Mesenchymal stem cell (in vitro differentiated cells and primary cell): ENCODE measurements at regions not wholly inside any gene's neighbourhood (a gene's known extent, or its start where the extent isn't known, plus 50 kb on each side); places are given as distances from the start of the nearest gene placed in this dataset.
A peak's percentile ranks its signal among the peaks of the same experiment; 100 is the strongest.

Source experiments
- DNase-seq: peaks from one replicate; pipeline ENCODE4 v3.0.0-alpha.2; 2013
- H2AFZ ChIP-seq: one replicate; pipeline ENCODE4 v1.6.1; 2013; ENCODE audit warnings: low read depth, mild to moderate bottlenecking, control low read depth, inconsistent platforms, low read length, moderate library complexity
- H2AK5ac ChIP-seq: 2 replicates; pipeline ENCODE4 v1.6.1; 2013; ENCODE audit warnings: low read length, moderate library complexity, mild to moderate bottlenecking, inconsistent platforms; ENCODE audit not compliant: severe bottlenecking
- H2BK120ac ChIP-seq: one replicate; pipeline ENCODE4 v1.6.1; 2013; ENCODE audit warnings: low read depth, mild to moderate bottlenecking, inconsistent platforms, low read length, moderate library complexity
- H2BK12ac ChIP-seq, 2 experiments: one replicate each; pipeline ENCODE4 v1.6.1; 2013; ENCODE audit warnings: inconsistent platforms in 2 of 2, low read length in 2 of 2, mild to moderate bottlenecking in 2 of 2, moderate library complexity in 2 of 2, control low read depth in 1 of 2
- H2BK15ac ChIP-seq: one replicate; pipeline ENCODE4 v1.6.1; 2013; ENCODE audit warnings: mild to moderate bottlenecking, low read depth, inconsistent platforms; ENCODE audit not compliant: poor library complexity, severe bottlenecking
- H2BK5ac ChIP-seq: 2 replicates; pipeline ENCODE4 v1.6.1; 2013; ENCODE audit warnings: low read depth, mild to moderate bottlenecking, low read length, control low read depth, inconsistent platforms; ENCODE audit not compliant: poor library complexity, severe bottlenecking
- H3K14ac ChIP-seq, 2 experiments: one replicate each; pipeline ENCODE4 v1.6.1; 2013; ENCODE audit warnings: inconsistent platforms in 2 of 2, low read length in 2 of 2, control low read depth in 1 of 2, mild to moderate bottlenecking in 1 of 2, moderate library complexity in 1 of 2
- H3K18ac ChIP-seq, 2 experiments: one replicate each; pipeline ENCODE4 v1.6.1; 2013; ENCODE audit warnings: inconsistent platforms in 2 of 2, low read length in 2 of 2, control low read depth in 1 of 2, low read depth in 1 of 2, mild to moderate bottlenecking in 1 of 2
- H3K23ac ChIP-seq, 2 experiments: one replicate each; pipeline ENCODE4 v1.6.1; 2013; ENCODE audit warnings: inconsistent platforms in 2 of 2, low read length in 2 of 2, mild to moderate bottlenecking in 2 of 2, moderate library complexity in 2 of 2, control low read depth in 1 of 2
- H3K27ac ChIP-seq: 2 replicates; pipeline ENCODE4 v1.5.1; 2013; ENCODE audit warnings: mild to moderate bottlenecking, moderate library complexity, low read length, control low read depth, inconsistent platforms; ENCODE audit not compliant: poor library complexity, severe bottlenecking
- H3K27me3 ChIP-seq, 2 experiments: 2 replicates each; pipeline versions ENCODE4 v1.6.1 to v1.7.0; 2013; ENCODE audit warnings: low read length in 2 of 2, mild to moderate bottlenecking in 2 of 2, moderate library complexity in 2 of 2, control low read depth in 1 of 2, inconsistent platforms in 1 of 2; ENCODE audit not compliant: control insufficient read depth in 1 of 2, insufficient read depth in 1 of 2
- H3K36me3 ChIP-seq, 2 experiments: 2 replicates each; pipeline versions ENCODE4 v1.6.1 to v1.7.0; 2013; ENCODE audit warnings: low read length in 2 of 2, control low read depth in 1 of 2, inconsistent platforms in 1 of 2, low read depth in 1 of 2, mild to moderate bottlenecking in 1 of 2; ENCODE audit not compliant: insufficient read depth in 2 of 2, control insufficient read depth in 1 of 2
- H3K4ac ChIP-seq, 2 experiments: one replicate each; pipeline ENCODE4 v1.6.1; 2013; ENCODE audit warnings: inconsistent platforms in 2 of 2, low read length in 2 of 2, mild to moderate bottlenecking in 2 of 2, moderate library complexity in 2 of 2, control low read depth in 1 of 2, low read depth in 1 of 2
- H3K4me1 ChIP-seq: 2 replicates; pipeline ENCODE4 v1.6.1; 2013; ENCODE audit warnings: low read depth, low read length, control low read depth; ENCODE audit not compliant: control insufficient read depth, insufficient read depth
- H3K4me2 ChIP-seq: 2 replicates; pipeline ENCODE4 v1.6.1; 2013; ENCODE audit warnings: low read length, mild to moderate bottlenecking, inconsistent platforms; ENCODE audit not compliant: poor library complexity, severe bottlenecking
- H3K4me3 ChIP-seq, 2 experiments: 2 replicates each; pipeline versions ENCODE4 v1.5.1 to v1.7.0; 2013; ENCODE audit warnings: low read length in 2 of 2, mild to moderate bottlenecking in 2 of 2, control low read depth in 1 of 2, low read depth in 1 of 2; ENCODE audit not compliant: insufficient read depth in 1 of 2
- H3K79me1 ChIP-seq: replicated peaks from 2 replicates; pipeline ENCODE4 v1.6.1; 2013; ENCODE audit warnings: mild to moderate bottlenecking, control low read depth, low read length, inconsistent platforms; ENCODE audit not compliant: poor library complexity, severe bottlenecking
- H3K9ac ChIP-seq: 2 replicates; pipeline ENCODE4 v1.7.0; 2013; ENCODE audit warnings: mild to moderate bottlenecking, low read length, moderate library complexity
- H3K9me3 ChIP-seq: 2 replicates; pipeline ENCODE4 v1.7.0; 2013; ENCODE audit warnings: mild to moderate bottlenecking, low read length; ENCODE audit not compliant: control insufficient read depth
- H4K8ac ChIP-seq: one replicate; pipeline ENCODE4 v1.6.1; 2013; ENCODE audit warnings: inconsistent platforms, mild to moderate bottlenecking, low read length, moderate library complexity
- H4K91ac ChIP-seq: one replicate; pipeline ENCODE4 v1.6.1; 2013; ENCODE audit warnings: mild to moderate bottlenecking, low read length, inconsistent platforms
- WGBS: methylation state at CpG from one replicate; pipeline ENCODE4 v1.1.7; 2013; ENCODE audit warnings: mixed read lengths; 5-methylcytosine and 5-hydroxymethylcytosine counted together

DNA sequence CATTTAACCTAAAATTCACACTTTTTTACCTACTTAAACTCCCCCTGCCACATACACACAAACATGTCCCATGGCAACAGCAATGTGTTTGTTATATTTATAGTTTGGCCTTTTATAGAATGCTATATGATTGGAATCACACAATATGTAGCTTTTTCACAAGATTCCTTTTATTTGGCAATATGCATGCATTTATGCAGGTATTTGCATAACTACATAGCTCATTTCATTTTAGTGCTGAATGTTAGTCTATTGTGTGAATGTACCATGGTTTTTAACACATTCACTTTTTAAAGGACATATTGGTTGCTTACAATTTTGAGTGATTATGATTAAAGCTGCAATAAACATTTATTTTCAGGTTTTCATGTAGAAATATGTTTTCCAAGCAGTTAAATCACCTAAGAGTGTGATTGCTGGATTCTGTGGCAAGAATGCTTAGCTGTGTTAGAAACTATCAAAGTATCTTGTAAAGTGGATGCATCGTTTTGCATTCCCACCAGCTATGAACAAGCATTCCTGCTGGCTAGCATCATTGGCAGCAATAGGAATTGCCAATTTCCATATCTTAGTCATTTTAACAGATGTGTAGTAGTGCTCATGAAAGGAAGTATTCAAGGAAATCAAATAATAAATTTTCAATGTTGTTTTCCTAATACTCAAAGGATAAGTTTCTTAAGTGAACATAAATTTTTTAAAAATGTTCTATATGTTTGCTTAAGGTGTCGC is 557.0 kb downstream of the SLITRK1 start:
- no peak overlapping the region for H2AK5ac ChIP-seq
- H3K36me3 ChIP-seq = no peaks in the 10 kb centered on the region
- 40% methylated on average over 1 of the region's 2 CpGs for WGBS
- H3K9ac ChIP-seq = no peak overlapping the region
- H3K4me2 ChIP-seq = no peak overlapping the region
- H3K27me3 ChIP-seq = no peaks in the 10 kb centered on the region
- no peak overlapping the region for H3K18ac ChIP-seq
- no peak overlapping the region for H2BK120ac ChIP-seq
- H2BK12ac ChIP-seq = no peak overlapping the region
- no peaks in the 10 kb centered on the region for H3K9me3 ChIP-seq
- H4K91ac ChIP-seq = no peak overlapping the region
- no peak overlapping the region for H2BK15ac ChIP-seq
- no peak overlapping the region for H2BK5ac ChIP-seq
- no peak overlapping the region for H2AFZ ChIP-seq
- H3K4me3 ChIP-seq = no peak overlapping the region
- DNase-seq = no peak
- H3K23ac ChIP-seq = no peak overlapping the region
- H3K14ac ChIP-seq = no peak overlapping the region
- H3K4ac ChIP-seq = no peak overlapping the region
- H3K4me1 ChIP-seq = no peaks in the 10 kb centered on the region
- no peak overlapping the region for H3K27ac ChIP-seq
- no peaks in the 10 kb centered on the region for H3K79me1 ChIP-seq
- H4K8ac ChIP-seq = no peak overlapping the region

DNA sequence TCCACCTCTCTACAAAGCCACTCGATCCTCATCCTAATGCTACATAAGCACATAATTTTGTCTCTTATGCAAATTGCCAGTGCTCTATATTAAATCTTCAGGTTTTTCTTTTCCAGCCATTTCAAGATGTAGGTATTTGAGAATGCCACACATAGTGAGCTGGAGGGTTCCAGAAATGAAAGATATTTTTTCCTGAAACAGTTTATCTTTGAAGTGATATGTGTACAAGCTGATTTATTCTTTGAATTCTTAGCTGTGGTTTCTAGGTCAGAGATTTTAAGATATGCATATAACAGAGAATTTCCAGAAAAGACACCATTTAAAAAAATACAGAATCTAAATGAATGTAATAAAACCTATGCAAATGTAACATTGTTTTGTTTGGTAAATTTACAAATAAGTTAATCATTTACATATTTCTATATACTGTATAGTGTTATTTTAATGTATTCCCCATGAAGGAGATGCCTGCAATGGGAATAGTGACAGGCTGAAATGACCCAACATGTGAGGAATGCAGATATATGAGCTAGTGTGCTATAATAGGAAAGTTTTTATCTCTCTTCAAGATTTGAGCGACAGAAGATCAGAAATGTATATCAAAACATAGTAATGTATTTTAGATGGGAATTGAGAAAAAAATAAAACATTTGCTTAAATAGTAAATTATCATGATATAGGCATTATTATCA is 570.2 kb downstream of the SLITRK1 start:
- Histone ChIP-seq H2AK5ac (no peak overlapping the region), H3K23ac (no peak overlapping the region), H3K79me1 (no peaks in the 10 kb centered on the region), H3K4me1 (no peaks in the 10 kb centered on the region), H3K18ac (no peak overlapping the region), H3K27ac (peak overlapping the region; percentile 41), H2BK12ac (no peak overlapping the region), H3K36me3 (no peaks in the 10 kb centered on the region), H3K4me3 (no peak overlapping the region), H3K9ac (no peak overlapping the region), H4K8ac (no peak overlapping the region), H2BK5ac (no peak overlapping the region), H3K14ac (no peak overlapping the region), H4K91ac (no peak overlapping the region), H3K9me3 (no peaks in the 10 kb centered on the region), H3K27me3 (no peaks in the 10 kb centered on the region), H3K4ac (no peak overlapping the region), H2BK15ac (no peak overlapping the region), H2BK120ac (no peak overlapping the region), H3K4me2 (no peak overlapping the region), H2AFZ (no peak overlapping the region)
- WGBS = no CpG with 5 or more reads among the region's 2 CpGs
- peak; percentile 18 for DNase-seq

DNA sequence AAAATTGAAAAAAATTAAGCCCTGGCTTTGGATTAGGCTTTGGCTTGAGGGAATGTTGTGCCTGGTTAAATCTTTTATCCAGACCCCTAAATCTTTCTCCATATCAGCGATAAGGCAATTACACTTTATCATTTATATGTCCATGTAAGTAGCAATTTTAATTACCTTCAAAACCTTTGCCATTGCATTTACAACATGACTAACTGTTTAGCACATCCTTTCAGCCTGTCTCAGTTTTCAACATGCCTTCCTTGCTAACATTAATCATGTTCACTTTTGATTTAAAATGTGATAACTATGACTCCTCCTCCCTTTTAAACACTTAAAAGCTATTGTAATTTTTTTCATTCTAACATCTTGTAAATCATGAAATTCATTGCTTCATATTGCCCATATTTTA is 583.7 kb downstream of the SLITRK1 start:
- no peak overlapping the region for H3K18ac ChIP-seq
- 100% methylated on average over 1 of the region's 1 CpG for WGBS

DNA sequence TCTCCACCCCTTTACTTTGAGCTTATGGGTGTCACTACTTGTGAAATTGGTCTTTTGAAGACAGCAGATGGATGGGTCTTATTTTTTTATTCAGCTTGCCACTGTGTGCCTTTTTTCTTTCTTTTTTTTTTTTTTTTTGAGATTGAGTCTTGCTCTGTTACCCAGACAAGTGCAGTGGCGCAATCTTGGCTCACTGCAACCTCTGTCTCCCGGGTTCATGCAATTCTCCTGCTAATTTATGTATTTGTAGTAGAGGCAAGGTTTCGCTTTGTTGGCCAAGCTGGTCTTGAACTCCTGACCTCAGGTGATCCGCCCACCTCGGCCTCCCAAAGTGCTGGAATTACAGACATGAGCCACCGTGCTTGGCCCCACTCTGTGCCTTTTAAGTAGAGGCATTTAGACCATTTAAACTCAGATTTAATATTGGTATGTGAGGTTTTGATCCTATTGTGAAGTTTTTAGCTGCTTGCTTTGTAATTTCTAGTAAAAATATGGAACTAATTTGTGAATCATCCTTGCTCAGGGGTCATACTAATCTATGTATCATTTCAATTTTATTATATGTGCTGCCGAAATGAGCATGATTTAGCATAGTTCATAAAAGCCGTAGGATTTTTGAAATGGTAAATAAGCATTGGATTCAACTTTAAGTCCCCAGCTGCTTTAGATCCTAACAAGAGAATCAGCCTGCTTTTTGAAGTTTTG is 584.5 kb downstream of the SLITRK1 start:
- Histone ChIP-seq H3K18ac (no peak overlapping the region), H3K4me1 (no peaks in the 10 kb centered on the region), H3K4ac (no peak overlapping the region), H3K79me1 (no peaks in the 10 kb centered on the region), H4K91ac (no peak overlapping the region), H3K4me2 (no peak overlapping the region), H3K27ac (no peak overlapping the region), H4K8ac (no peak overlapping the region), H3K27me3 (no peaks in the 10 kb centered on the region), H3K14ac (no peak overlapping the region), H3K36me3 (no peaks in the 10 kb centered on the region), H3K4me3 (peak overlapping the region in 1 of 2 experiments; percentile 49), H2AFZ (no peak overlapping the region), H2AK5ac (no peak overlapping the region), H2BK12ac (no peak overlapping the region), H2BK120ac (no peak overlapping the region), H2BK5ac (no peak overlapping the region), H3K9me3 (peaks cover 9% of the 10 kb centered on the region), H3K9ac (peak overlapping the region; percentile 51), H3K23ac (no peak overlapping the region), H2BK15ac (no peak overlapping the region)
- 87% methylated on average over 8 of the region's 8 CpGs for WGBS
- no peak for DNase-seq

More for the DNA sequence above, 583.7 kb downstream of the SLITRK1 start:
- Histone ChIP-seq H3K4ac (no peak overlapping the region), H2BK12ac (no peak overlapping the region), H3K4me3 (no peak overlapping the region), H3K4me2 (no peak overlapping the region), H3K9ac (no peak overlapping the region), H3K36me3 (no peaks in the 10 kb centered on the region), H3K23ac (no peak overlapping the region), H3K79me1 (no peaks in the 10 kb centered on the region), H4K91ac (no peak overlapping the region), H2BK5ac (no peak overlapping the region), H3K4me1 (no peaks in the 10 kb centered on the region), H3K14ac (no peak overlapping the region), H3K9me3 (peaks cover 9% of the 10 kb centered on the region), H2BK120ac (no peak overlapping the region), H2BK15ac (no peak overlapping the region), H4K8ac (no peak overlapping the region), H2AFZ (no peak overlapping the region), H3K27ac (no peak overlapping the region), H3K27me3 (no peaks in the 10 kb centered on the region), H2AK5ac (no peak overlapping the region)
- no peak for DNase-seq
